Ecto neural progenitor cell (in vitro differentiated cells): ENCODE measurements at regions not wholly inside any gene's neighbourhood (a gene's known extent, or its start where the extent isn't known, plus 50 kb on each side); places are given as distances from the start of the nearest gene placed in this dataset.

Experiments
- DNase-seq: peaks from one replicate; pipeline ENCODE4 v3.0.0-alpha.2; 2018; ENCODE audit warnings: low spot score

DNA sequence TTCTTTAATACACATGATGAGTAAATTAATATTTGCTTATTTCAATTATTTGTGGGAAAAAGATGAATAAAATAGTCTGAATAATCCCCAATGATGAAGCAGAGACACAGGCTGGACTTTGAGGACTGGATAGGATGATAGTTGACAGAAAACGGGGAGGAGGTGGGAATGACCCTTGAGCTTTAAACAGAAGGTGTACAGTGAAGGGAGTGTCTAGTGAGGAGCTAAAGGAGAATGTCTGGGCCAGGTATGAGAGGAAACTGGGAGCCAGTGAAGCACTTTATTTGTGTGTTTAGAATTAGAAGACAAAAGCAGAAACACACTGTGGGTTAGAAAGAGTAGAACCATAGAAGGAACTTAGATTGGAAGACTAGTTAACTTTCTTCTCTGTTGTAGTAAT is 230.4 kb upstream of the CA10 start:
- no peak for DNase-seq

DNA sequence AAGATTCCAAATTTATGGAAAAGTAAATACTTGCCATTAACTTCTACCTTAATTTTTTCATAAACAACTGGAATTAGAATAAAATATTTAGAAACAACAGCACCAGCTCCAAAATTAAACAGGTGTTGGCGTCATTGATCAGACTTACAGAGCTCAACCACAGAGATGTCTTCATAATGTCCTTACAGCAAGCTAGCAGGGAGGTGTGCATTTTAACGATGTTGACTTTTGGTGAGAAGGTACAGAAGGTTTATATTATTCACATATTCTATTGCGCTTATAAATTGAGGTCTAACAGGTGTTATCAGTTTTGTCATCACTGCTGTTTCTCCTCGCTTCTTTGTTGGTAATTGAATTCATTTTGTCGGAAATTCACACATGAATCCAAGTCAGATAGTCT is 226.2 kb upstream of the CA10 start:
- no peak for DNase-seq

DNA sequence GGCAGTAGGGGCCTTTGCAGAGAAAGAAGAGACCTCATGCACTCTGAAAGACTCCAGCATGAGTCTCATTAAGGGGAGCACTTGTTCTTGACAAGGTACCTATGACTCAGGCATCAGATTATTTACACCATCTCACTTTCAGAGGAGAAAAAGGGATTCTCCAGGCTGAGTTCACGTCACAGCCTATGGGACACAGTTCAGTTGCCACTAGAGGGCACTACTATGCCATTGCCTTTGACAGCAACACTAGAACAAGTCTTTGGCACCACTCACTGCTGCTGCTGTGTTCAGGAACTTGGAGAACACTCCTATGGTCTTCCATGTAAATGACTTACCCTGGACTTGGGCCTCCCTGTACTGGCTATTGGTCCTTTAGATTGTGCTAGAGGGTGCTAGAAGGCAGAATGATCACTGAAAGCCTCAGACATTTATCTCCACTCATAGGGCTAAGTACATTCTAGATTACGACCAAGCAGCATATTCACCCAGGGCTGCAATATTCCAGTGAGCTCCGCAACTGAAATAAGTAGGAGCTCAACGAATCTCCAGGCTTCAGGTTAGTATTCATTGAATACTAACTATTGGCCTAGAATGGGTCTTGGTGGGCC is 225.1 kb upstream of the CA10 start:
- DNase-seq: peak; percentile 79

DNA sequence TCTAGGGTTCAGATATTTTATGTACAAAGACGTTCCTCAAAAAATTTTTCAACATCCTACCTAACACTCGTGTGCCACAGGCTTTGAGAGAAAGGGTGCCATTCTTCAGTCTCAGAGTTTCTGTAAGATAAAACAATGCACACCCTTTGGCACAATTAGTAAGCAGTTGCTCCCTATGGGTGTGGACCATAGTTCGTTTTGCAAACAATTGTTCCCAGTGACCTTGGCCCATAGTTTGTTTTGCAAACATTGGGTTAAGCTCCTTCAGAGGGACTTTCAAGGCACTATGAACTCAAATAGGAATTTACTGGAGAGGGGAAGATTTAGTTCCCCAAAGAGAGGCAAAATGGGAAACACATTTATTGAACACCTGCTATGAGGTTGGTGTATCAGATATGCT is 220.3 kb upstream of the CA10 start:
- no peak for DNase-seq

DNA sequence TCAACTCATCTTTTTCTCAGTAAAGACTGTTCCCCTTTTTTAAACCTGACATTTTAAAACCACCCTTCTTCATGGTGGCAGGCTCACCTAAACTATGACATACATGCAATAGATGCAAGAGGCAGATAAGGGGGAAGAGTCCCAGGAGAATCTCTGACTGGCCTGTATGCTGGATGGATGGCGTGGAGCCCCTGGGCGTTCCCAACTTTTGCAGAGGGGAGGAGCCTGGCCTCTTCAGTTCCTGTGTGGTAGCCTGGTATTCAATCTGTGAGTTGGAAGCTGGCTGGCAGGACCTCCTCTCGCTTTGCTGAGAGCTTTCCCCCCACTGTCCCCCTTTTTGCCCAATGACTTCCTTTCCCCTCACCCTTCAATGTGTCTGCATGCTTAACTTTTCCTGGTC is 217.6 kb upstream of the CA10 start:
- DNase-seq: no peak

DNA sequence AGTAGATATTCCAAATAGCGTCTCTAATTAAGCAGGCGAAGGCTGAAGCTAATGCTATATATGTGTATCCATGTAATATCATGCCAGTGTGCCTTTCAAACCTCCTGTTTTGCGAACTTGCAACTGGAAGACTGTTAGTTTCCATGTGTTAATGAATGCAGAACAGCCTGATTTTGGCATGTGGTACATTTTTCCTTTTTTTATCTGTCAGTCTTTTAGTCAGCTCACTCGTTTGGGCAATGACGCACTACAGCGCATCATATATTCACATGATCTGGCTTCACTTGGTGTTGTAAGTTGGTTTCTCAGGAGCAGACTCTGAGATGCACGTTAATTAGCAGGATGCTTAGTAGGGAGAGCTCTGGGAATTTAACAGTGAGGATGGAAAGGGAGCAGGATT is 210.4 kb upstream of the CA10 start:
- DNase-seq: no peak

DNA sequence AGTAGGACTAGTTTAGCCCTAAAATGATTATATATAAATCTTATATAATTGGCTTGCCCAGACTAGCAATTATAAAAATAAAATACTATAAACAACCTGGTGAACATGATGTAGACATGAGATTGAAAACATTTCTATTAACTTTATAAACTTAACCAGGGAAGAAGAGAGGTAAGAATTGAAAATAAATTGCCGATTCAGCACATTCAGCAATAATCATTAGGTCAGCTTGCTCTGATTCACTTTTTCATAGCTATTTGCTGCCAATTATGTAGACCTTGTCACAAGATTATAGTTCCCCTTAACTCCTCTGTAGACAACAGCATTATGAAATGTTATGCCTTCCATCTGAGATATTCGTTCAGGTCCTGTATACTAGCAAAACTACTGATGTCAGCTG is 199.3 kb upstream of the CA10 start:
- DNase-seq: no peak

DNA sequence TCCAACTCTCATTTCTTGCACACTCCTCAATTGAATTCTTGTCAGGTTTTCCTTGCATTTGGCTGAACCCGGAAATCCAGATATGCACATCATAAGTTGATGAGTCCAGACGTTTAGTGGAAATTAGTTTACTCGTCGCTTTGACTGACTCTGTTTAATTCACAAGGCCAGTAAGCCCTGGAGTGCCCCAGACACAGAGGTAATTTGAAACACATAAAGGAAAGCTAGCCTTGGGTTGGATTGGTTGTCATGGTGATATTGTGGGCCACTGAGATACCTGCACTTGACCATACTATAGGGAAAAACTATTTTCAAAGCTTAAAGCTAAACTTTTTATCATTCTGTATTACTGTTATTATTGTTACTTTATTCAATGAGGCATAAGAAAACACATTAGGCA is 178.3 kb upstream of the CA10 start:
- DNase-seq: no peak

DNA sequence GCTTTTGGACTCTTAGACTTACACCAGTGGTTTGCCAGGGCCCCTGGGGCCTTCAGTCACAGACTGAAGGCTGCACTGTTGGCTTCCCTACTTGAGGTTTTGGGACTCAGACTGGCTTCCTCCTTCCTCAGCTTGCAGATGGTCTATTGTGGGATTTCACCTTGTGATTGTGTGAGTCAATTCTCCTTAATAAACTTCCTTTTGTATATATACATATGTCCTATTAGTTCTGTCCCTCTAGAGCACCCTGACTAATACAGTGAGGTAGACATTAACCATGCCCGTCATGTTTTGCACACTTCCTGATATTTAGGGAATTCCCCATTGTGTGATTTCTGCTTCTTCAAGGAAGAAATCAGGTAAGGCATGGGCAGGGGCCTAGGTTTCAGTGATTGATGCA is 147.8 kb upstream of the CA10 start:
- no peak for DNase-seq

DNA sequence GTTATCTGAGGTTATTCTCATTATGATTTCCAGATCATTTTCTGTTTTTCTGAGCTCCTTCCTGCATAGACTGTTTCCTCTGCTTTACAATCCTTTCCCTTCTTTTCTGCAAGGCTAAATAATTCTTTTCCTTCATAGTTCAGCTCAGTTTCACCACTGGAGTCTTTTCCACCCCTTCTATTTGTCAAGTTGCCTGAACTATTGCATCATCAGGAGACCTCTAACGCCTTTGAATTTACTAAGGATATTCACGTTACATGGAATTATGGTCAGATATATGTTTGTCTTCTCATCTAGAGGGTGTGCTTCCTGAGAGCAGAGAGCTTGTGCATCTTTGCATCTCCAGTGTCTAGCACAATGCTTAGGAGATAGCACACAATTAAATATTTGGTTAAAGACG is 140.4 kb upstream of the CA10 start:
- no peak for DNase-seq

DNA sequence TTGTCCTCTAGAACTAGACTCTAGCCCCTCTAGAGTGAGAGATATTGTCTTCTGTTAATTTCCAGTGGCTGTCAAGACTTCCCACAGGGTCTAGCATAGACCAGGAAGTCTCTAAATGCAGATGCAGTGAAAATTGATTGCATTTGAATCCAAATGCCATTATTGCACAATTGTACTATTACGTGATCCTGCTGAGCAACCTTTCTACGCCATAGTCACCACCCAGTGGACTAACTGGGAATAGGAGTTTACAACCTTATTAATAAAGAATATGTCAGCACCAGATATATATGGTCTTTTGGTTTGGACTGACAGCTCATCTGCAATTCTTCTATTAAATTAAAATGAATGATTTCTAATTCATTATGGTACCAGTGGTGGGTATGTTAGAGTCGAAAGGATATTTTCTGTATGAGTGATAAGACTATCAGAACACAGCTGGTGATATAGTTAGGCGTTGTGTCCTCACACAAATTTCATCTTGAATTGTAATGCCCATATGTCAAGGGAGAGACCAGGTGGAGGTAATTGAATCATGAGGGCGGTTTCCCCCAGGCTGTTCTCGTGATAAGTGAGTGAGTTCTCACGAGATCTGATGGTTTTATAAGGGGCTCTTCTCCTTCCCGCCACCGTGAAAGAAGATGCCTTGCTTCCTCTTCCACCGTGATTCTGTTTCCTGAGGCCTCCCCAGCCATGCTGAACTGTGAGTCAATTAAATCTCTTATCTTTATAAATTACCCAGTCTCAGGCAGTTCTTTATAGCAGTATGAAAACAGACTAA is 138.9 kb upstream of the CA10 start:
- DNase-seq: no peak

DNA sequence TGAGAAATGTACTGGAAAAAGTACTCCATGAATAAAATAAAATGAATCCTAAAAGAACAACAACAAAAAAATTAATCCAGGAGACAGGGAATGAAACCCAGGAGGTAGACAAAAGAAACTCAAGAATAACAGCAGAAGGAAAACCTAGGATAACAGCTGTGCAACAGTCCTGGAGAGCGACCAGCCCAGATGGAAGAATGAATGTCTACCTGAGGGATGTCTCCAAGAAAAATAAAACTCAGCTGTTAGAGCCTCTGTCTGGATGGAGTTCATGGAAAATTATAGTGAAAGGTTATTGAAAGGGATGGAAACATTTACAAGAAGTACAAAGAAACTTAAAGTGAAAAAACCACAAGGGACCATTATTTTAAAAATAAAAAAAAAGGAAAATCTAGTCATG is 135.8 kb upstream of the CA10 start:
- no peak for DNase-seq

DNA sequence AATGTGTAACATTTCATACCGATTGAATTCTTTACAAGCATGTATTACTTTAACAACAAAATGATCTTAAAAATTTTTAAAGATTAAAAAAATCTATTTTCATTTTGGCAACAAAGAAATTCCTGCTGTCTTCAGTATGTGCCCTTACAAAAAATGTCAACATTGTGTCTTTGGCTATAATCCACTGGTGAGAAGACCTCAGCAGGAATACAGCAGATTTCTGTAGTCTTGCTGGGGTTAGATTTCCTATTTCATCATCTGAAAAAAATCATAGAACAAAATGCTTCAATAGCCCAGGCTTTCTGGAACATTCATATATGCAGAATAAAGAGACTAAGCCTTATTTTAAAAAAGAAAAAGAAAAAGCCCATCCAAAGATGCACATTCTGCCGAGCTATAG is 129.1 kb upstream of the CA10 start:
- no peak for DNase-seq

DNA sequence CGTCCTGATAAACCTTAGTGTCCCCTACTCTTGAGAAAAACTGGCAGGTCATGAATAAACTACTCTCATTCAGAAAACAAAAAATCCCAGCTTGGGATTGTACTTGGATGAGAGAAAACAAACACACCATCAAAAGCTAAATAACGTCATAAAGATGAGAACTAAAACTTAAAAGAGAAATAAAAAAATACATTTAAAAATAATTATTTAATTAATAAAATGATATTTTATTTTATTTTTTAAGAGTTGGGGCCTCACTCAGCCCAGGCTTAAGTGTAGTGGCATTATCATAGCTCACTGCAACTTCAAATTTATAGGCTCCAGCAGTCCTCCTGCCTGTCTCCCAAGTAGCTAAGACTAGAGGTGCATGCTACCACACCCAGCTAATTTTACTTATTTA is 125.4 kb upstream of the CA10 start:
- DNase-seq: no peak

DNA sequence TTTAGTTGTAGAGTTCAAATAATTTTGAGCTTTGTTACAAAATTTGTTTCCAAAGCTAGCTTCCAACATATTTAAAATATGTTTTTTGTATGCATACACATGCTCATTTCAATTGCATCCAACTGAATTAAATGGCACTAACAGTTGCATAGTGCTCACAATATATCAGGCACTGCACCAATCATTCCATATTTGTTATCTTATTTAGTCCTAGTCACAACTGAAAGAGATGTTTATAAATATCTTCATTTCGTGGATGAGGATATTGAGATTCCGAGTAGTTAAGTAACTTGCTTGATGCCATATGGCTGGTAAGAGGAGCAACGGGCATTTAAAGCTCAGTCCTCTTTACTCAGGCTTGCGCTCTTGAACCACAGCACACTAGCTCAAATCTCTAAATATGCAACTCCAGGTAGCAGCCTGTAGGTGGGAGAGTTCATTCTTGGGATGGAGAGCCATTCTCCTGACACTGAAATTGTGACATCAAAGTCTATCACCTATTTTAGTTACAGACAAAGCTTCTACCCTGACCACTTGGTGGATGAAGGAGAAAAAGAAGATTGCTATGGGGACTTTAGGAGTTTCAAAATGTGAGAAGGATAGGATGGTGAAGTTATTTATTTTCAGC is 118.0 kb upstream of the CA10 start:
- DNase-seq: no peak

DNA sequence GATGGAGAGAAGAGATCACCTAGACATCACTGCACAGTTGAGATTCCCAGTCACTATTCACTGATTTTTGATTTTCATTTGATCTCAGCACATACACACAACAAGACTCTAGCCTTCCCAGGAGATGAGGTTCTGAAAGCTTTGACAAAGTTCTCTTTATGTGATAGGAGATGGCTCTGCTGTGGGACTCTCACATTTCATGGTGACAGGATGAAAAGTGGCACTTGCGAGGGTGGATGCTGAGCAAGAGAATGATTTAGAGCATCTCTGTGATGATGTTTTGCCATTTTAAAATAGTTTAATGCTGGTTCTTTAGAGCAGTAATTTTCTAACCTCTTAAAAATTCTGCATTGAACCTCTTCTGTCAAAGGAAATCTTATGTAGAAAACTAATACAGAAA is 113.3 kb upstream of the CA10 start:
- no peak for DNase-seq

DNA sequence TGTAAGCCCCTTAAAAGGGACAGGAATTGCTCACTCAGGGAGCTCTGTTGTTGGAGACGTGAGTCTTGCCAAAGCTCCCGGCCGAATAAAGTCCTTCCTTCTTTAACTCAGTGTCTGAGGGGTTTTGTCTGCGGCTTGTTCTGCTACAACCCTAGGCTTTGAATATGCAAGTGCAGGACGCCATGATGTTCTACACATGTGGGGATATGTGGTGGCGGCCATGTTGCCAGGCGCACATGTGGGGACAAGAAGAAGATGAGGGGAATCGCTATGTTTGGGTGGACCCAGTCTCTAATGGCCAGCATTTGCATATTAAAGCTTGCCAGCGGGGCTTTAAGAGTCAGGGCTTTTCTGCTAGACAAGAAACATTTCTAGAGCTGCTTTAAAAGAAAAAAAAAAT is 96.8 kb upstream of the CA10 start:
- DNase-seq: no peak

DNA sequence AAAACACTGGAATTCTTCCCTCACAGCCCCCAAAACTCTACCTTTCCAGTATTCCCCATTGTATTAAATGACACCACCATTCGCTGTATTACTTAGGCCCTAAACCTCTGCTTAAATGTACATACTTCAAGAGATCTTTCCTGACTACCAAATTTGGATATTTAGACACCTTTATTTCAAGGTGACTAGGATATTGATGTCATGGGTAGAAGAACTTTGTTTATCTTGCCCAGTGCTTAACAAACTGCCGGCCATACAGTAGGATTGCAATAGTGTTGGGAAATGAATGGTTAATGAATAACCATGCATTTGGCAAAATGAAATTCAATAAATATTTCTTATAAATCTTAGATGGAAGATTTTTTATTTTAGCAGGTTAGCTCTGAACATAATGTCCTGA is 86.2 kb upstream of the CA10 start:
- DNase-seq: no peak

DNA sequence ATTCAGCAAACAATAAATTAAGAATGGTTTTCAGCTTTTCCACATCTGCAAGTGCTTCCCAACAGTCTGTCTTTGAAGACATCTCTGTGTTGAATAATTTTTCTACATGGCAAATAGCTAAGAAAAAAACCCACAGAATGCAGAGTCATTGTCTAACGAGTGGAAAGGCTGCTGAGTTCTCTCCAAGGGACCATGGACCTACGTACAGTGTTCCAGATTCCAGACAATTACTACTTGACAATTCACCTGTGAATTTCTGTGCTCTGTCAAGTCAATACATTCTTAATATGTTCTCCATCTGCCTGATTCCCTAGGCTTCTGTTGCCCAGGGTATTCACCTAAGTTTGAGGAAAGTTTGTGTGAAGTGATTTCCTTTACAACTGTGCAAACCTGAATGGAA is 83.8 kb upstream of the CA10 start:
- no peak for DNase-seq

DNA sequence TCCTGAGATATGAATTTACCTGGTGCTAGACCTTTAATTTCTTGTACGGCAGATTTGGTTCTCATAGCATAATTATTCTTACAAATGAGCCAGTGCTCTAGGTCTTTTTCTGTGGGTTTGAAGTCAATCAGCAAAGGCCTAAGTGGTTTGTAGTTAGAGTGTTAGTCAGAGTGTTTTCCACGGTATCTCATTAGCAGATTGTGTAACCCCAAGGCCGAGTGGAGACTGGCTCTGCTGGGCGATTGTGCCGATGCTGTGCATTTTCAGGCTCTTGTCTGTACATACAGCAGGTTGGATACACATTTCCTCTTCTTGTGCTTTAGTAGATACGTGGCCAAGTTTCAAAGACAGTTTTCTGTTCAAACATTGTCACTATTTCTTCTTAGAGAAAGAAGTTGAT is 78.6 kb upstream of the CA10 start:
- DNase-seq: no peak

DNA sequence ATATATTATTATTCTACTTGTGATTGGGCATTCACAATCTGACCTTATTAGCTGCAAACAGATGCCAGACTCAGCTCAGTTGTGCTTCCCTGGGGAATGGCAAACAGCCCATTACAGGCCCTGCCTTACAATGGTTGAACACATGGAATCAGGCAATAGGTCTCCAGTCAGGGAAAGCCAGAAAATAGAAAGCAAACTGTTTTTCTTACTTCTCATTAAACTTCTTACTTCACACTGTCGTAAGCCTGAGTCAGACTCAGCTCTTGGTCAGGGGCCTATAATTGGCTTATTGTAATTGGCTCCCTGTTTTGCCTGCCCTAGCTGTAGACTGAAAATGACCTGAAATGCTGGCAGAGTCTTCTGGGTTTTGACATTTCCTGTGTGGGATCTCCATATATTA is 77.0 kb upstream of the CA10 start:
- no peak for DNase-seq

DNA sequence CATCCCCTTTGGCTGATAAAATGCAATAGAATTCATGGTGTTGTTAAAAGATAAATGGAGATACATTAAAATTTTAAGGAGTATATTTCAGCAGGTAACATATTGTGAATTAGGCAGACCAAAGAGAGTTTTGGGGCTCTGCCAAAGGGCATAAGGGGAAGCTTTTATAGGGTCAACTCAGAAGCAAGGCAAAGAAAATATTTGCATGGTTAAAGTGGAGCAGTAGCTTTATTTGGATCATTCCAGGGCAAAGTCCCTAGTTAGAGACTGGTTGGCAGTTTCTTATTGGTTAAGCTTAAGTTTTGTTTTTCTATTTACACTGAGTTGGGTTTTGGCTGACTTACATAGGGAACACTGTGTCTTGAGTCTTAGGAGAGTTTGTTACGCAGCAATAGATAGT is 75.1 kb upstream of the CA10 start:
- no peak for DNase-seq

DNA sequence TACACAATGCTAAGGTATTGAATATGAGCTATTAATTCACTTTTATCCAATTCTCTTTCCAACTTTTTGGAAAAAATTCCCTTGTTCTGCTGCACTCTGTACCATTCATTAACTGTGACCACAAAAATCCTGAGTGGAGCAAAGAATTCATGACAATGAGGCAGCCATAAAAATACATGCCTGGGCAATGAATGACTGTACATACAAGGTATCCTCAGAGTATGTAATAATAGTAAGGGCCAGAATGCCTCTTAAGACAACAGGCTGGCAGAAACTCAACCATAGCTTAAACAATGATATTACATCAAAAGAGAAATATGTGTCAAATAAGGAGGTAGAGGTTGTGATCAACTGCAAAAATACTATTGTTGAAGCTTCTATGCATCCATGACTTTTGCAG is 74.7 kb upstream of the CA10 start:
- no peak for DNase-seq

DNA sequence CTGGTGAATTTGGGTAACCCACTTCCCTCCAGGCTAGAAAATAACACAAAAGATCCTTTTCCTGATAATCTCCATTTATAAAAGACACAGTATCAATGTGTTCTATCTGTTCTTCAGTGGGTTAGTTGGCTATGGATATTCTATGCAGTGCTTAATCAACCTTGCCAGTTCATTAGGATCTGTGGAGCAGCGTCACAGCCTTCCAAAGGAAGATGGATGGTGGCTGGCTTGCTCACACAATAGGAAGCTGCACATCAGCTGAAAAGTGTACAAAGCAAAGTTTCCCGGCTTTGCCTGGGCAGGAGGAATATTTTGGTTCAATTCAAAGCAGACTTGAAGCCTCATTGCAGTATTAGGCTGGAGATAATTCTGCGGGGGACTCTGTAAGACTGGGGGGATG is 70.3 kb upstream of the CA10 start:
- no peak for DNase-seq
